GM18520 (cell line): ENCODE measurements at regions not wholly inside any gene's neighbourhood (a gene's known extent, or its start where the extent isn't known, plus 50 kb on each side); places are given as distances from the start of the nearest gene placed in this dataset.

Source experiments
- ATAC-seq: cut with Tn5 transposase; IDR thresholded peaks from one replicate; pipeline ENCODE4 v1.9.1; 2021; ENCODE audit not compliant: unreplicated experiment

DNA sequence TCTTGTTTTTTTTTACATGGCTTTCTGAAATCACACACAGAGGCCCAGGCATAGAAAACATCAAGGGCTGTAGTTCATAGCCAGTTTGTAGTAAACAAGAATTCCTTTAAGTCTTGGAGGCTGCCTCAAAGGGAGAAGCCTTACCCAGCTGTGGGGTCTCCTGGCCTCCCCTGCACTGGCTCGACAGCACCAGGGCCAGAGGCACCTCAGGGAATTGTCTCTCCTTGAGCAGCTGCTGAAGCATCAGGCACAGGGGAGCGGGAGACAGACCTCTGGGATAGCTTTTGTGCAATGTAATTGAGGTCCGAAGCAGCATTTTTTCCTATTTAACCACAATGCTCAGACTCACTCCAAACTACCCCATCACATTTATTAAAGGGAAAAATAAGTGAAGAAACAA, 209.1 kb downstream of the HRH4 start:
- no peak for ATAC-seq

DNA sequence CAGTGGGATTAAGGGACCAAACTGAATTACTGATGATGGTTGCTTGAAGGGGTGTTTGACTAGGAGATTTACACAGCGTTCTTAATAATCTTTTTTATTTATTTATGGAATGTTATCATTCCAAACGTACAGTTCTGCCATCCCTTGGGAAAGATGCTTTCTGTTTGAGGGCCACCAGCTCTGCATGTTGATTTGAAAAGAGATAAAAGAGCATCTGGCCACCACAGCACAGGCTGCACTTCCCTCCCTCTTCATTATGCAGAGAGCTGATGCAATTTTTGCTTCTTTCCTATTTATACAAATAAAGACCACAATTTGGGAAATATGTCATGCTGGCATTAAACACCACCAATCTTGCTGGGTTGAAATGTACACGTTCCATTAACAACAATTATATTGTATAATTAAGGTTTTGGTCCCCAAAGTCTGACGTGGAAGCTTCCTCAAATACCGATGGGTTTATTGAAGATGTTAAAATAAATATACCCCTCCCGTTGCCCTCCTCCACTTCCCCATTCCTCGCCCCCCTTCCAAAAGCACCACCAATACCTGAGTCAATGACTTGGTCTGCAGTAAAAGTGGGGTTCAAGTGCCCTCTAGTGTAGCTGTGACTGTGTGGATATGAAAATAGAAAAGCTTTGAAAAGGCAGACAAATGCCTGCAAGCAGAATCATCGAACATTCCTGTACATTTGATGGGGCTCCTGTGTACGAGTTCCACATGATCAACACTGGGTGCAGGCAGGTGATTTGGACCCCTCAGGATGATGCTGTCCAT, 211.9 kb downstream of the HRH4 start:
- ATAC-seq, result no peak

DNA sequence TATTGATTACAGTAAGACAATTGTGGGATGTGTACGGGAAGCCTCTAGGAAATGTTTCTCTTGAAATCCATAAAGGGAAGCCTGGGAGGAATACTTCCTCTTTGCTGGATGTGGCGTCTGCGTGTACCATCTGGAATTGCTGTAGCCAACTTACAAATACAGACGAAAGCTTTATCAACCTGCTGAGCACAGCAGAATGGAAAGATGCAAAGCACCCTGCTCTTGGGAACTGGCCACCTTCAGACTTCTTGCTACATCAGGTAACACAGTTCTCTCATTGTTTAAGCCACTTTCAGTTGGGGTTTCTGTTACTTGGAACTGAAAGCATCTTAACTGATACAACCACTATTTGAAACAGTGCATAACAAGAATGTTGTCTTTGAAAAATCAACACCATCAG, 213.8 kb downstream of the HRH4 start:
- no peak for ATAC-seq

DNA sequence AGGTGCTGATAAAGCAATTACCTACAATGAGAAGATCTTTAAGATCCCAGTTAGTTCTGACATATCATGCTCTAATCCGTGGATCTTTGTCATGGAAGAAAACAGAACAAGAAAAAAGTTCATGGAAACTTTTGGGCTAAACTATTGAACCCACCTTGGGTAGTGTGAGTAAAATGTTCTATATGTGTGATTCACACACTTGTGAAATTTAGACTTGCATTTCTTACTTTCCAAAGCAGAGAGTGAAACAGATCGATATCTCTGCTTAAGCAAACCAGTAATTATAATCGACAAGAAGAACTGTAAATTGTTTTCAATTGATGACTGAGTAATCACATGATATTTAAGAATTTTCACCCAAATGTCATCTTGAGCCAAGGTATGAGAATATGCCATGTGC, 214.2 kb downstream of the HRH4 start:
- no peak for ATAC-seq

DNA sequence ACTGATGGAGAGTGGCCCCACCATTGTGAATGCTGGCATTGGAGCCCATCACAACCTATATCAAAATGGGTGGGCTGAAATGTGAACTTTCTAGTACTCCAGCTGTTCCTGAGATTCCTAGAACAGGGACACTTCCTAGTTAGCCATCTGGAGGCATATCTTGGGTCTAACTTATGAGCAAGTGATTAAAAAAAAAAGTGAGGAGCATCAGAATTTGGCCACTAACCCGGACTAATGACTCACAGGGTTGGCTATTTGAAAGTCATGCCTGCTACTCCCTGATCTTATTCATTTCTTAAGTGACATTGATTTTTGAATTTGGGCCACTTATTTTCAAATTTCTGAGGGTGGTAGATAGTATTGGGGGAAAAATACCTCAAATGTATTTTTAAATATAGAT, 216.6 kb downstream of the HRH4 start:
- no peak for ATAC-seq

DNA sequence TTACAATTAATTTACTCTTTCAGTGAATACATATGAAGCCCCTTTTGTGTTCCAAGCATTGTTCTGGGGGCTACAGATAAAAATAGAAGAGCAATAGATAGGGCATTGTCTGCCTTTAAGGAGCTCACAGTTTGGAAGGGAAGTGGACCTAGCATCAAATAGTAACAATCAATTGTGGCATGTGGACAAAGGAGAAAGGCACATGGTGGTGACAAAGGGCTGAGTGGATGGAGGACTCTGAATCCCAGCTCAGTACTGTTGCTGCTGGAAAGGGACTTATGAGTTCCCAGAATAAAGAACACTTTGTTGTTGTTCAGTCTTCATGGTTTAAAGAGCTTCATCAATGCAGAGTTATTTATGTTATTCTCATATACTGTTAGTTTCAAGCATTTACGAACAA, 217.7 kb downstream of the HRH4 start:
- no peak for ATAC-seq

DNA sequence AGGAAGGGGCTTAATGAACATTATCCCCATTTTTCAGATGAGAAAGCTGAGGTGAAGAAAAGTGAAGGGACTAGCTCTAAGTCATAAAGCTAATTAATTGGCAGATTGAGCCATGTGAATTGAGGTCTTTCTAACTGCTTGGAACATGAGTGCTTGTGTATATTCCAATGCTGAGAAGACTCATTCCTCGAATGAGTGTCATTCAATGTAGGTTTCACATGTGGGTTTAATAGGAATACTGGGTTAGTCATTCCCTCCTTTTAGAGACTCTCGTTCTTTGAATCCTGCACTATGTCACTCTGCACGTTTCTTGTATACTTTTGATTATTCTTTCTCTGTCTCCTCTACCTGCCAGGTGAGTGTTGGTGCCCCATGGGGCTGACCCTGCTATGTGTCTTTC, 218.2 kb downstream of the HRH4 start:
- ATAC-seq, result no peak

DNA sequence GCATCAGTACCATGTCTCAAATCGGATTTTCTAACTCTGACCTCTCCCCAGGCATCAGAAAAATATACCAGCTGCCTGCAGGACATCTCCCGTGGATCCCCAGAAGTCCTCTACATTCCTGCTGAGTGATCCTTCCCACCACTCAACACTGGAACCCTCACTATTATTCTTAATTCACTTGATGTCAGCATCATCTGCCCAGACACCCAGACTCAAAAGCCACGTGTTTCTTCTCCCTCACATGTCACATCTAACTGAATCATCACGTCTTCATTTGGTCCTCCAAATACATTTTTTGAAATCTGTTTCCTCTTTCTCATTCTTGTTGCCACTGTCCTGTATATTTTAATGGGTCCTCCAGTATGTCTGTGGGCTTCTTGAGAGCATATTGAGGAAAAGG, 218.6 kb downstream of the HRH4 start:
- no peak for ATAC-seq

DNA sequence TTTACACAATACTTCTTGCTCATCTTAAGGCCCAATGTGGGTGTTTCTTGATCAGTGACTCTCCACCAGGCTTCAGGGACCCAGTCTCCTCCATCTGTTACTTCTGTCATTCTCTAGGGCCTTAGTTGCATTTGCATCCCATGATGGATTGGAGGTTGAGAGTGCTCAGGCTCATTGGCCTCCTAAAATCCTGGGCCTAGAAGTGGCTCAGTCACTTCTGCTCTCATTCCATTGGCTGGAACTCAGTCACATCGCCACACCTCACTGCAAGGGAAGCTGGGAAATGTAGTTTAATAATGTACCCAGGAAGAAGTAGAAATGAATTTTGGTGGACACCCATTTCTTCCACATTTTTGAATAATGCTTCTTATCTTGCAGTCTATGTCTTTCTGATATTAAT, 223.5 kb downstream of the HRH4 start:
- ATAC-seq, result no peak

DNA sequence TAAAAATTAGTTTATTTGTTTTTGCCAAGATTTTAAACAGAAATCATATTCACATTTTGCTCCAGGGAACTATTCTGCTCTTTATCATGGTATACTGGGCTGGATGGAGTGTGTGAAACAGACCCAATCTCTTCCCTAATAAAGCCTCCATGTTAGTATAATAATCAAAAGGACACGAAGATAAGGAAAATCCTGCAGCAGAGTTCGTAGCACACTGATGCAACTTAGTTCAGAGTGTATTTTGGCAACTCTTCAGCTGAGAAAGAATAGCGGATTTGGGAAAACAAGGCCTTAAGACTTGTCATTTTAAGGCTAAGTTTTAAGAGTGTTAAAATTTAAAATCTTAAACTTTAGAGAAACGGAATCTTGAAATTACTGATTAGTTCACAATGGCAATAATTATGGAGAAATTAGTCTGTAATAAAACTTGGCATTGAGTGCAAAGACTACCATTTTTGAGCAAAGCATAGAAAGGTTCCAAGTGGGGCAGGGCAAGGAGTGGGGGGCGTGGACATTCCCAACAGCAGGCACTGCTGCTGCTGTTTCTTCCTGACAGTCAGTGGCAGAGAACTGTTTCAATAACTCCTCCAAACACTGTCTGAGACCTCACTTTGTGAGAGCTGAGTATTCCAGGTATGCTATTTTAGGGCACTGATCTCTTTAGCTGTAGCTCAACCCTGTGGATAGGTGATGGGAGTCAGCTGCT, 225.0 kb downstream of the HRH4 start:
- ATAC-seq, result no peak

DNA sequence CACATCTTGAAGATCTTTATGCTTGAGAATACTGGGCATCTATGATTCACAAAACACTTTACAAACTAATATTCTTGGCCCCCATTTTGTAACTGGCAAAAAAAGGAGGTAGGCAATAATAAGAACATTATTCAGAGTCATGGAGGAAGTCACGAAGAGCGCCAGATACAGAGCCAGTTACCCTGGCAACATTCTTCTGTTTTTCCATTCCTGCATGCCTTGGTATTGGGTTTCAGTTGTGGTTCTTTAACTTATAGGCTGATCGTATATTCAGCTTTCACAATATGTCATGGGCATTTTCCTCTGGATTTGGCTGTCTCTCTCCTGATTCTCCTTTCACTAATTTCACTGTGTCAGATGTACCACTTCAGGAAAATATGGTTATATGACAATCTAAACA, 234.7 kb downstream of the HRH4 start:
- ATAC-seq, result no peak

DNA sequence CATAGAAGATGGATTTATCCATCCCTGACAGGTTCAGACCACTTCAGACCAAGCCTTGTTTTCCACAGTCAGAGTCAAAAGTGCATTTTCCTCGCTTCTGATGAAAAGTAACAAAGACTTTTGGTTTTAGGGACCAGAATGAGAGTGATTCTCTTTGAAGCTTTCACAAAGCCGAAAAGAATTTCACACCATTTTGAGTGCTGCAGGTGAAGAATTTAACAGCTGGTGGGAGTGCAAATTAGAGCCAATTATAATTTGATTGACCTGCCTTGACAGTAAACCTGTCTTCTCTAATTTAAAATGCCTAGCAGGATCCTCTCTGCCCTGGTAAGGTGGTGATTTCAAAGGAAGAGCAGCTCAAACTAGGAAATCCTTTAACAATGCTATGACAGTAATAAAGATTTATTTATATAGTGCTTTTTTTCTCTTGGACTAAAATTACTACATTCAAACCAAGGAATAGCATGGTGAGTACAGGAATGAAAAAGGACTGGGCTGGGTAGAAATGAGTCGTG, 241.6 kb downstream of the HRH4 start:
- no peak for ATAC-seq

DNA sequence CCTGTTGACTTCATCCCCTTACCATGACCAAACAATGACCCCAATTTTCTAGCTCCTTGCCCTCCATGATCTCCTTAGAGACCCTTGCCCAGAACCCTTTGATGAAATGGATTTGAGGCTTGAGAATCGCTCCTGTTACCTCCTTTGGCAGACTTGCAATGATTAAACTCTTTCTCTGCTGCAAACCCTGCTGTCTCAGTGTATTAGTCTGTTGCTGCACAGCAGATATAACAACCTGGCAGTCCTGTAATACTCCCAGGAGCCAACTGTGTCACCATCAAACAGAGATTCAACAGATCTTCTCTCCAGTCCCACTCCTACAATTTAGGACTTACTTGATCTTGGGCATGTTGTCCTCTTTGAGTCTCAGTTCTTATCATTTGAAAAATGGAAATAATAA, 242.9 kb downstream of the HRH4 start:
- ATAC-seq, result no peak

DNA sequence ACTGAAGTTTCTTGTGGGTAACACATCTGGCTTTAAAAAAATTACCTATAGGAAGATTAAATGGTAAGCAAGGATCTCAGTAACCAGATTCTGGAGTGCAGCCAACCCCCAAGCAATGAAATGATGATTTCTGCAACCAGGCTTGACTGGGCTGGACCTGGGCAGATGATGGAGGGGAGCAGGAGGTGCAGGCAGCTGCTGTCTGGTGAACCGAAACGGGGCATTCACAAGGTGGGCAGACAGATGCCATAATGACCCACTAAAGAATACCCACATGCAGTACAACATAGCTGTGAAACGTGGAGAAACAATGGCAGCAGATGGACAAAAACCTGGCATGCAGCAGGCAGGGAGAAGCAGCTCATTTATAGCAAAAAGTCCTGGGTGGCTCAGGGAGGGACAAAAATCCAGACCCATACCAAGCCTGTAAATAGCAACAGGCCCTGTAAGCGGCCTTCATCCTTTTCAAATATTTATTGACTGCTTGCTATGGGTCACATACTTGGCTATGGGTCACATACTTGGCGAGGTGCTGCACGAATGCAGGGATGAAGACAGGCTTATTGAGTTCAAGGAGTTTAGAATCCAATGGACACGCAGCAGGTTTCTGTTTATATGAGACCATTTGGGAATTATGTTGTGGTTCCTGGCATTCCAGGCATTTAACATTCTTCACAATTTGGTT, 244.7 kb downstream of the HRH4 start:
- no peak for ATAC-seq

DNA sequence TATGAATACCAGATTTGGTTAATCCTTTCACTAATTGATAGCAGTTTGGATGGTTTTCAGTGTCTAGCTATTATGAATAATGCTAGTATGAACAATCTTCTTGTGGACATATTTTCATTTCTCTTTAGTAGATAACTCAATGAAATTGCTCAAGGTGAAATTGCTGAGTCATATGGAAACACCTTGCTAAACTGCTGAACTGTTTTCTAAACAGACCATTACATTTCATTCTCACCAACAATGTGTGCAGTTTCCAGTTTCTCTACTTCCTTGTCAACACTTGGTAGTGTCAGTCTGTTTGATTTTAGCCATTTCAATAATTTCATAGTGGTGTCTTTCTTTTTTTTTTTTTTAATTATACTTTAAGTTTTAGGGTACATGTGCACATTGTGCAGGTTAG, 250.0 kb downstream of the HRH4 start:
- ATAC-seq, result no peak

DNA sequence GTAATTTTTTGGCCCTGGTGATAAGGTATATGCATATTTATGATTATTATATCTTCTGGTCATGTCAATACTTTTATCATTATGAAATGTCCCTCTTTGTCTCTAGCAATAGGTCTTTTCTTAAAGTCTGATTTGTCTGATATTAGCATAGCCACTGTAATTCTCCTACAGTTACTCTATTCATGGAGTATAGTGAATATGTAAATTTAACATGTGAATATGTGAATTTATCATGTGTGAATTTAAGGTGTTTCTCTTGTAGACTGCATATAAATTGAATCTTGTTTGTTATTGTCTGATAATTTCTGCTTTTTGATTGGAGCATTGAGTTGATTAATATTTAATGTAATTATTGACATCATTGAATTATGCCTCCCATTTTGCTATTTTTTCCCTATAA, 259.4 kb downstream of the HRH4 start:
- no peak for ATAC-seq

DNA sequence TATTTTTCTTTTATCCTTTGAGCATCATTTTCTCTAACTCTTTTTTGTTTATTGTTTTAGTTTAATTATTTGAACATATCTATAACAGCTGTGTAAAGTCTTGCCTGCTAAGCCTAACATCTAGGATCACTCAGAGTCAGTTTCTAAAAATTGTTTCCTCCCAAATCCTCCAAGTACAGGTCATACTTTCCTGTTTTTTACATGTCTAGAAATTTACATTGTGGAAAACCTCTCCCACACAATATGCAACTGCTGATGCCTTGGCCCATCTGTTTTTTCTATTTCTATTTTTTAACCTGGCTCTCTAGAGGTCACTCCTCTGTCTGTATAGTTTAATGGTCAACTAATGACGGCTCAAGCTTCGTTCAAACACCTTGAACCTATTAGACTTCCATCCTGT, 261.0 kb downstream of the HRH4 start:
- ATAC-seq, result no peak

DNA sequence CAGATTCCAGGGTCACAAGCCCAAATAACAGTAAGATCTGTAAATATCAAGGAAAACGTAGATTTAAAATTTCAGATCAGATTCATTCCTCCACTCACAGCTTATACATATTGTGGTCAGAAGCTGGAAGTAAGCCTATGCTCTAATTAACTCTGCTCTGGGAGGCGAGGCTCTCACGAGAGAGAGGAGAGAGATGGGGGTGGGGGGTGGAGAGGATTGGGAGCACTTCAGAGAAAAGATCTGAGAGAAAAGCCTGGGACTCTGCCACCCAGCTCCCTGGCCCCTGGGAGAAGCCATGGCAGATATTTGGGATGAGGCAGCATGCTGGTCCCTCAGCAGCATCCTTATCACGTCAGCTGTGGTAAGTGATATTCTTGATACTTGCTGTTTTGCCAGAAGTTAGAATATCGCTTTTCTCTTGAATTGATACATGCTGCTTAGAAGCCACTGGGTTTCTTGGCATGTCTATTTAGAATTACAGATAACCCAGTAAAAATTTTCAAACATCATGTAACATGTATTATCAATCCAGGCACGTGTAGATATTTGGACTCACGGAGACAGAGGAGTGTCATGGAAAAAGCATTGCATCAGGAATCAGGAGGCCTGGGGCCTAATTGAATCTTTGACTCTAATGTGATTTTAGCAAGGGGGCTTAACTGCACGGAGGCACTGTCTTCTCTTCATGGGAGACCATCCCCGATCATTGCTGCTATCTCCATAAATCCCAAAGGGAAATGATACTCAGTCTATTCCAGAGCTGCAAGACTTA, 265.4 kb downstream of the HRH4 start:
- ATAC-seq, result no peak

DNA sequence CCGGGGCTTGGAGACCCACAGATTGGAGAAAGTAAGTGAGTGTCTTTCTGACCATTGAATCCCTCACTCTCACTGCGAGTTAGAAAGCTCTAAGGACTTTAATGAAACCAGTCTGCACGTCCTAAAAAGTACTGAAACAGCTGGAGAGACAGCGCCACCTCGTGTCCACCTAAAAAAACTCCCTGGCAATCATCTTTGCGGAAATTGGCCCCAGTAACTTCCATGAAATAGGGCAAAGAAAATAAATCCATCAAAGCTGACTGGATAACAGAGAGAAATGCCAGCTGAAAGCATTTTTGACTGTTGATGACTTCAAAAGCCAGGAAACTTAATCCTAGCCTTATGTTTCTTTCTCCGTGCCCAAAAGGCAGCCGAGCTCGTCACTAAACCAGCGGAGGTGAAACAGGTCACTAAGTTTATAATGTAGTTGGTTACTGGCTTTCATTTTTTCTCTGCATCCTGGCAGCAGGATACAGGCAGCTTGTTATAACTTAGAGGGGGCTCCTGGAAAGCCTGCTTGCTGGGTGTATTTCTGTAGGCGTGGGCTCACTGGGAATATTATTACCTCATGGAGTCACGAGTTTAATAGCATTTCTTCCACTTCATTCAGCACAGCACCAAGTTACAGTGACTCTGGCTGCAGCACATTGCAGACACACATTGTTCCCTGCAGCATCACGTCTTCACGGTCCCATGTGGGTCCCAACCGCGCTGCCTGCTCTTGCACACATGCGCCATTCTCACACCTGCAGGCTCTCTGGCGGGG, 266.5 kb downstream of the HRH4 start:
- no peak for ATAC-seq

DNA sequence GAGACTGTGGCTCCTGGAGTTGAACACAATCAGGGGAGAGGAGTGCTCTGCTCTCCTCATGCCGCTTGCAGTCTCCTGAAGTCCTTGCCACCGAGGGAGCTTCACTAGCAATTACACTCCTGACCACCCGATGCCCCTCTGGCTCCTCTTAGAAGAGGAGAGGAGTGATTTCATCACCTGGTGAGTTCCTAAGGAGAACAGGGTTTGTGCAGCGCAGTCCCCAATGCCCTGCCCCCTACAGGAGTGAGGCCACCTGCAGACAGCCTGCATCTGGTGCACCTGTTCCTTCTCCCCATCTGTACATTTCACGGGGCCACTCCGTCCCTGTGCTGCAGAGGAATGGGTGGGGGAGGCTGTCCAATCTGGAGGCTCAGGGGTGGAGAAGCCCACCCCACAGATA, 267.2 kb downstream of the HRH4 start:
- ATAC-seq, result no peak

DNA sequence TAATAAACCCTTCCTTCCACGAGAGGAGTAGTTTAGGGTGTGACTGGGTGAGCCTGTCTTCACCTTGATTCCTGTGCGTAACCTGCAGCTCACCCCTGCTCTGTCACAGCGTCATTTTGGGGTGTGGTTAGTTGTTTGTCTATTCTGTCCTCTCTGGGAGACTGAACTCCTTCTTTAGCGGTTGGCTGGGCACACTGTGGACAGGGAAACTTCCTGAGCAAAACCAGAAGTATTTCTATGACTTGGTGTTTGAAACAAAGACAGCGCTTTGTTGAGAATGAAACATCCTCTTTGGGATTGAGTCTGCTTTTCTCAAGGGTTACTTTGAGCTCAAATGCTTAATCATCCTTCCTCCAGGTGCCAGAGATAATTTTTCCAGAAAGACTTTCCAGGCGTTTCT, 270.7 kb downstream of the HRH4 start:
- no peak for ATAC-seq
